ENCODE measurements at regions not wholly inside any gene's neighbourhood (a gene's known extent, or its start where the extent isn't known, plus 50 kb on each side); places are given as distances from the start of the nearest gene placed in this dataset.

DNA sequence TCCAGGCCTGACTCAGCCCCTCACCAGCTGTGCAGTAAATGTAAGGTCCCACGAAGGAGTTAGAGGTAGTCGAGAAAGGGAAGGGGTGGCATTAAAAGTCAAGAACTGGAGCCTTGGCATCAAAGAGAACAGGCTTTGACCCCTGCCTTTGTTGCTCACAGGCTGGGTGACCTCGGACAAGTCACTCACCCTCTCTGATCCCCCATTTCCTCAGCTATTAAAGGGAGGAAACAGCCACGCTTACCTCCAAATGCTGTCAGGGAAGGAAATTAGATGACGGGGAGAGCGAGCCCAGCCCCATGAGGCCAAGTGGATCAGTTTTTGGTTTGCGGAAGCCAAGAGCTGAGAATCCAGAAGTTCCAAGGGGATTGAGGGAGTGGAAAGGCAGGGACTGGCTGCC lies 104.9 kb upstream of the MYL2 start:
- Histone ChIP-seq H3K4me1 (ENCODE audit: insufficient read depth) (no peaks in the 10 kb centered on the region), H3K4me3 (no peak overlapping the region), H3K79me2 (no peaks in the 10 kb centered on the region), H3K36me3 (replicated peaks; ENCODE audit: insufficient read depth, low read depth) (no peaks in the 10 kb centered on the region), H3K9me2 (replicated peaks; ENCODE audit: insufficient read depth) (no peaks in the 10 kb centered on the region), H3K27ac (no peak overlapping the region), H3K4me2 (no peak overlapping the region), H3K27me3 (peaks cover 51% of the 10 kb centered on the region), H4K20me1 (ENCODE audit: insufficient read depth, poor library complexity, severe bottlenecking) (no peaks in the 10 kb centered on the region), H2AFZ (no peak overlapping the region), H3K9me3 (ENCODE audit: low read depth) (no peaks in the 10 kb centered on the region)
- DNase-seq (ENCODE audit: low spot score), result no peak
- no peak for TF ChIP-seq CTCF (IDR thresholded peaks at IDR 0.05; ENCODE audit: poor library complexity)
- TF ChIP-seq EZH2 (IDR thresholded peaks at IDR 0.05; ENCODE audit: borderline replicate concordance), result no peak
- no peak for TF ChIP-seq EZH2phosphoT487 (IDR thresholded peaks at IDR 0.05; ENCODE audit: low read depth, severe bottlenecking, unreplicated experiment)
- 87% methylated on average over 7 of the region's 7 CpGs for WGBS (ENCODE audit: low lambda C conversion rate, missing lambda C conversion rate)

DNA sequence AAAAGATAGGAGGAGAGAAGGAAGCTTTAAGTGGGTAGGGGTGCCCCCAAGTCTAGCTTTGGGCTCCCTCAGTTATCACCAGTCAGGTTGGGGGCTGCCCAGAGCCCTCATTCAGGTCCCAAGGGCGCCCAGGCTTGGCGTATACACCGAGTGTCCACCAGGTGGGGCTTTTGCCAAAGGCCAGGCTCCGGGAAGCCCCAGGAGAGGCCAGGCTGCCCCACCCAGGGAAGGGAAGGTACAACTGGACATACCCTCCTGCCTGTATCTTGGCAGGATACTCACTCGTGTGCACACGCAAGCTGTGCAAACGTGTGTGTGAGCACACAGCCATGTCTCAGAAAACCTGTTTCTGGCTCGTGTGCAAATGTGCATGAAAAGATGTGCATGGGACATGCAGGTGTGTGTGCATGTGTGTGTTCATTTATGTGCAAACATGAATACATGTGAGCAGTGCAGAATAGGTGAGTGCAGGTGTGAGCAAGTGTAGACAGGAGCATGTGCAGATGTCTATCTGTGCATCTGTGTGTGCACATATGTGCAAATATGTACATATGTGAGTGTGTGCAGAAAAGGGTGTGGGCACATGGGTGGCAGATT lies 103.9 kb upstream of the MYL2 start:
- Histone ChIP-seq H3K9me3 (ENCODE audit: low read depth) (no peaks in the 10 kb centered on the region), H3K27me3 (peaks cover 44% of the 10 kb centered on the region), H3K4me2 (no peak overlapping the region), H4K20me1 (ENCODE audit: insufficient read depth, poor library complexity, severe bottlenecking) (no peaks in the 10 kb centered on the region), H3K27ac (no peak overlapping the region), H3K9me2 (replicated peaks; ENCODE audit: insufficient read depth) (no peaks in the 10 kb centered on the region), H3K4me3 (no peak overlapping the region), H2AFZ (no peak overlapping the region), H3K79me2 (no peaks in the 10 kb centered on the region), H3K36me3 (replicated peaks; ENCODE audit: insufficient read depth, low read depth) (no peaks in the 10 kb centered on the region), H3K4me1 (ENCODE audit: insufficient read depth) (no peaks in the 10 kb centered on the region)
- peak; percentile 81 for DNase-seq (ENCODE audit: low spot score)
- TF ChIP-seq EZH2 (IDR thresholded peaks at IDR 0.05; ENCODE audit: borderline replicate concordance) (no peak), EZH2phosphoT487 (IDR thresholded peaks at IDR 0.05; ENCODE audit: low read depth, severe bottlenecking, unreplicated experiment) (no peak), CTCF (IDR thresholded peaks at IDR 0.05; ENCODE audit: poor library complexity) (peak; percentile 85)
- WGBS (ENCODE audit: low lambda C conversion rate, missing lambda C conversion rate), result 7% methylated on average over 8 of the region's 8 CpGs

DNA sequence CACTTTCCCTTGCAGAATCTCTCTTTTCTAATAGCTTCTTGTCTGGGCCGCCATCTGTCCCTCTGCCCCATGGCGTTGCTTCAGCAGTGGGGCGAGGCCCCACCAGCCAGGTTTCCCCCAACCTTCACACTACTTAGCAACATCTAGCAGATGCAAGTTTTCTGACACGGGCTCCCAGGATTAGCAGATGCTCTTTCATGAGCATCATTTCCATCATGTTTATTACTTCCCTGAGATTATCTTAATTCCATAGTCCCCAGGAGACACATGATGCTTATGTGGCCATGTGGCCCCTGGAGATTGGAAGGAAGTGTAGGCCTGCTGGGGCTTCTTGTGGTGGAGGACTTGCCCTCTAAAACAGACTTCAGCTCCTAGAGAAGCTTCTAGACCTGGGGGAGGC lies 102.0 kb upstream of the MYL2 start:
- no peak for TF ChIP-seq EZH2 (IDR thresholded peaks at IDR 0.05; ENCODE audit: borderline replicate concordance)
- TF ChIP-seq EZH2phosphoT487 (IDR thresholded peaks at IDR 0.05; ENCODE audit: low read depth, severe bottlenecking, unreplicated experiment), result no peak
- TF ChIP-seq CTCF (IDR thresholded peaks at IDR 0.05; ENCODE audit: poor library complexity), result no peak
- H3K9me3 ChIP-seq (ENCODE audit: low read depth), result no peaks in the 10 kb centered on the region
- H3K4me2 ChIP-seq, result no peak overlapping the region
- DNase-seq (ENCODE audit: low spot score), result no peak
- H3K4me3 ChIP-seq, result no peak overlapping the region
- no peaks in the 10 kb centered on the region for H4K20me1 ChIP-seq (ENCODE audit: insufficient read depth, poor library complexity, severe bottlenecking)
- H3K9me2 ChIP-seq (replicated peaks; ENCODE audit: insufficient read depth), result no peaks in the 10 kb centered on the region
- no peaks in the 10 kb centered on the region for H3K4me1 ChIP-seq (ENCODE audit: insufficient read depth)
- H3K27me3 ChIP-seq, result peaks cover 26% of the 10 kb centered on the region
- no peaks in the 10 kb centered on the region for H3K79me2 ChIP-seq
- no peak overlapping the region for H3K27ac ChIP-seq
- 79% methylated on average over 4 of the region's 4 CpGs for WGBS (ENCODE audit: low lambda C conversion rate, missing lambda C conversion rate)
- H3K36me3 ChIP-seq (replicated peaks; ENCODE audit: insufficient read depth, low read depth), result no peaks in the 10 kb centered on the region
- H2AFZ ChIP-seq, result no peak overlapping the region

Measured in hepatocyte (in vitro differentiated cells).